ENCODE measurements at regions not wholly inside any gene's neighbourhood (a gene's known extent, or its start where the extent isn't known, plus 50 kb on each side); places are given as distances from the start of the nearest gene placed in this dataset.

GRCh38 chr2:142463047-142463446, 332.2 kb upstream of the LRP1B start:
- no peak overlapping the region for H3K4me3 ChIP-seq
- no peak for TF ChIP-seq CTCF (IDR thresholded peaks at IDR 0.05)
- TF ChIP-seq POLR2A (IDR thresholded peaks at IDR 0.05), result no peak
- intact Hi-C loops (cut with DNase I), result no loop called here
- DNase-seq, result no peak
- WGBS, 4 donors, result 61 to 80% (median 73%) methylated on average over 3 of the region's 3 CpGs
- H3K36me3 ChIP-seq (replicated peaks in 1 of 2), result no peaks in the 10 kb centered on the region
- no peaks in the 10 kb centered on the region for H3K4me1 ChIP-seq (replicated peaks in 1 of 2)
- H3K9me3 ChIP-seq (replicated peaks in 1 of 3), result no peaks in the 10 kb centered on the region
- no peak overlapping the region for H3K27ac ChIP-seq
- no peaks in the 10 kb centered on the region for H3K27me3 ChIP-seq

GRCh38 chr2:142462306-142462705, 331.5 kb upstream of the LRP1B start:
- no peaks in the 10 kb centered on the region for H3K9me3 ChIP-seq (replicated peaks in 1 of 3)
- no peak for DNase-seq
- WGBS, 4 donors, result 64 to 88% (median 82%) methylated on average over 1 of the region's 1 CpG
- no peak overlapping the region for H3K27ac ChIP-seq
- H3K27me3 ChIP-seq, result no peaks in the 10 kb centered on the region
- H3K4me1 ChIP-seq (replicated peaks in 1 of 2), result no peaks in the 10 kb centered on the region
- no peak overlapping the region for H3K4me3 ChIP-seq
- intact Hi-C loops (cut with DNase I), result no loop called here
- no peaks in the 10 kb centered on the region for H3K36me3 ChIP-seq (replicated peaks in 1 of 2)
- TF ChIP-seq POLR2A (IDR thresholded peaks at IDR 0.05) (no peak), CTCF (IDR thresholded peaks at IDR 0.05) (no peak)

GRCh38 chr2:142445551-142446072, 314.8 kb upstream of the LRP1B start:
- no peak for DNase-seq
- Histone ChIP-seq H3K9me3 (replicated peaks in 1 of 3) (no peaks in the 10 kb centered on the region), H3K4me3 (no peak overlapping the region), H3K27ac (no peak overlapping the region), H3K27me3 (no peaks in the 10 kb centered on the region), H3K4me1 (replicated peaks in 1 of 2) (no peaks in the 10 kb centered on the region), H3K36me3 (replicated peaks in 1 of 2) (no peaks in the 10 kb centered on the region)
- TF ChIP-seq POLR2A (IDR thresholded peaks at IDR 0.05) (no peak), CTCF (IDR thresholded peaks at IDR 0.05) (no peak)
- intact Hi-C loops (cut with DNase I), result no loop called here
- WGBS, 4 donors, result 64 to 71% (median 70%) methylated on average over 5 of the region's 5 CpGs

- Histone ChIP-seq H3K27ac (no peak overlapping the region), H3K4me3 (no peak overlapping the region), H3K36me3 (replicated peaks in 1 of 2) (no peaks in the 10 kb centered on the region), H3K9me3 (replicated peaks in 1 of 3) (no peaks in the 10 kb centered on the region), H3K4me1 (replicated peaks in 1 of 2) (no peaks in the 10 kb centered on the region), H3K27me3 (no peaks in the 10 kb centered on the region)
- TF ChIP-seq POLR2A (IDR thresholded peaks at IDR 0.05) (no peak), CTCF (IDR thresholded peaks at IDR 0.05) (no peak)
- WGBS, 4 donors, result 89 to 98% (median 92%) methylated on average over 2 of the region's 2 CpGs
- DNase-seq, result no peak
- intact Hi-C loops (cut with DNase I), result no loop called here
Observed at GRCh38 chr2:142445023-142445422, 314.2 kb upstream of the LRP1B start.

All from adrenal gland (tissue), 9 donors.